ENCODE measurements at regions not wholly inside any gene's neighbourhood (a gene's known extent, or its start where the extent isn't known, plus 50 kb on each side); places are given as distances from the start of the nearest gene placed in this dataset.
A peak's percentile ranks its signal among the peaks of the same experiment; 100 is the strongest.

DNA sequence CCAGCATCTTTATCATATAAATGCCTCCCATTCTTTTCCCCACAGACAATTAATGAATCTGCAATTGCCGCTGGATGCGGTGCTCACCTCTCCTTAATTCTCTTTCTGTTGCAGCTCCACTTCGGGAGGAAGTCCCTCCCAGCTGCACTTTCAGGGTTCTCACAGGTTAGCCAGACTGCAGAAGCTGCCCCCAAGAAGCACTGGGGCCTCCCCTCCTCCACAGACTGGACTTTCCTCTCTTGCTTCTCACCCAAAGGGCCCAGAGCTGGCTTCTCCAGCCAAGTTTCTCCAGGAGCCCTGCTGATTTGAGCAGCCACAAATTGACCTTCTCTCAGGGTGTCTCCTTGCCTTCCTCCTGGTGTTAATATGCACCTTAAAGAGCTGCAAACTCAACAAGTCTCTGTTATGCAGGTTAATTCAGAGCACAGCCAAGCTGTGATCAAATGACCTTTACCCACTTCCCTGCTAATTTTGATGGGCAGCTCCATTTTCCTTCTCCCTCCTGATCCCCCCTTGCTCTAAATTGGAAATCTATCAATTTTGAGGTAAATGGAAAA lies 298.9 kb downstream of the BUD13 start:
- Histone ChIP-seq H3K27me3 (replicated peaks; ENCODE audit: control insufficient read depth, insufficient read depth, low read length) (no peaks in the 10 kb centered on the region), H3K4me1 (peaks cover 14% of the 10 kb centered on the region), H3K36me3 (ENCODE audit: control insufficient read depth, insufficient read depth, low read length) (no peaks in the 10 kb centered on the region), H3K4me3 (ENCODE audit: low read depth, low read length) (no peak overlapping the region), H3K9me3 (peaks cover 13% of the 10 kb centered on the region)
- CTCF ChIA-PET: no interaction called here
- Mint-ChIP-seq H3K36me3 (ENCODE audit: insufficient read depth, unreplicated experiment) (peaks cover 6% of the 10 kb centered on the region), H3K9me3 (ENCODE audit: unreplicated experiment) (peaks cover 18% of the 10 kb centered on the region), H3K4me1 (ENCODE audit: low read depth, unreplicated experiment) (peaks cover 14% of the 10 kb centered on the region), H3K4me3 (ENCODE audit: unreplicated experiment) (no peak overlapping the region), H3K27ac (ENCODE audit: unreplicated experiment) (no peak overlapping the region), H3K27me3 (ENCODE audit: insufficient read depth, unreplicated experiment) (no peaks in the 10 kb centered on the region)
- DNase-seq: no peak
- POLR2A ChIA-PET: no interaction called here
- no TSS peak for BruUV-seq (replicated peaks)
- TF ChIP-seq, protein P1, sequence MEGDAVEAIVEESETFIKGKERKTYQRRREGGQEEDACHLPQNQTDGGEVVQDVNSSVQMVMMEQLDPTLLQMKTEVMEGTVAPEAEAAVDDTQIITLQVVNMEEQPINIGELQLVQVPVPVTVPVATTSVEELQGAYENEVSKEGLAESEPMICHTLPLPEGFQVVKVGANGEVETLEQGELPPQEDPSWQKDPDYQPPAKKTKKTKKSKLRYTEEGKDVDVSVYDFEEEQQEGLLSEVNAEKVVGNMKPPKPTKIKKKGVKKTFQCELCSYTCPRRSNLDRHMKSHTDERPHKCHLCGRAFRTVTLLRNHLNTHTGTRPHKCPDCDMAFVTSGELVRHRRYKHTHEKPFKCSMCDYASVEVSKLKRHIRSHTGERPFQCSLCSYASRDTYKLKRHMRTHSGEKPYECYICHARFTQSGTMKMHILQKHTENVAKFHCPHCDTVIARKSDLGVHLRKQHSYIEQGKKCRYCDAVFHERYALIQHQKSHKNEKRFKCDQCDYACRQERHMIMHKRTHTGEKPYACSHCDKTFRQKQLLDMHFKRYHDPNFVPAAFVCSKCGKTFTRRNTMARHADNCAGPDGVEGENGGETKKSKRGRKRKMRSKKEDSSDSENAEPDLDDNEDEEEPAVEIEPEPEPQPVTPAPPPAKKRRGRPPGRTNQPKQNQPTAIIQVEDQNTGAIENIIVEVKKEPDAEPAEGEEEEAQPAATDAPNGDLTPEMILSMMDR (IDR thresholded peaks at IDR 0.05; ENCODE audit: insufficient read depth in 1 of 2, low read depth in 1 of 2, low read length in 1 of 2, severe bottlenecking in 1 of 2, unreplicated experiment in 1 of 2): no peak
- intact Hi-C loops (cut with micrococcal nuclease; ENCODE audit: unreplicated experiment): no loop called here

DNA sequence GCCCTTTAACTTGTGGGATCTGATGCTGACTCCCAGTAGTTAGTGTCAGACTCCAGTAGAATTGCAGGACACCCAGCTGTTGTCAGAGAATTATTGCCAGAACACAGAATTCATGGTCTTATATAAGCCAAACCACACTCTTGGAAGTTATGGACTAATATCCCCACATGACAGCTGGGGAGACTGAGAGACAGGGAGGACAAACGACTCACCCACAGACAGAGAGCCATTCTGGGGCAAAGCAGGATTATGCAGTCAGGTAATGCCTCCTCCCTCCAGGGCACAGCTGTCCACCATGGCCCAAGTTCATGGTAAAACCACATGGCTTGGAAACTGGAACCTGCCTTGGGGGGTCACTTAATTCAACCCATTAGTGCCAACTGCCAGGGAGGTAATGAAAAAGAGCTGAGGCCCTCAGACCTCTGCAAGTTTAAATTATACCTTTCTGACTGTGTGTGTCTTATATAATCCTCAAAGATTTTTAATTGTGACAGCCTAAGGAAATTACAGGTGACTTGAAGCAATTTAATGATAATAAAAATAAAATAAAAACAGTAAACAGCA lies 299.5 kb downstream of the BUD13 start:
- POLR2A ChIA-PET: no interaction called here

DNA sequence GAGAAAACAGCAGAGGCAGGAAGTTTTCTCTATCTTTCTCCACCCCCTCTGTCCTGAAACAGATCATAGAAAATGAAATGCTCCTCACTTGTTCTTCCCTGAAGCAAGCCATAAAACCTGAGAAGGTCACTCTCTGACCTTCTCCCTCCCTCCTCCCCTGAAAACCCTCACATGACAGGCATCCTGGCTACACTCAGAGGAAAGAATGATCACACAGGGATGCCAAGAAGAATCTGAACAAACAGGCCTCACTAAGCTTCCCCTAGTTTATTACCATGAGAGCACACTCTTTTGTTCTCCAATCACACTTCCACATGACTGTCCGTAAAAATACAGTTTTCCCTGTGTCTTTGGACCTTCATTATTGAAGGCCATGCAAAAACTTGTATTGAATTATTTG lies 300.1 kb downstream of the BUD13 start:
- no peaks in the 10 kb centered on the region for H3K27me3 Mint-ChIP-seq (ENCODE audit: insufficient read depth, unreplicated experiment)
- no TSS peak for BruUV-seq (replicated peaks)
- no peak overlapping the region for H3K4me3 Mint-ChIP-seq (ENCODE audit: unreplicated experiment)
- peaks cover 18% of the 10 kb centered on the region for H3K9me3 Mint-ChIP-seq (ENCODE audit: unreplicated experiment)
- H3K4me3 ChIP-seq (ENCODE audit: low read depth, low read length): no peak overlapping the region
- intact Hi-C loops (cut with micrococcal nuclease; ENCODE audit: unreplicated experiment): no loop called here
- peaks cover 13% of the 10 kb centered on the region for H3K9me3 ChIP-seq
- no peaks in the 10 kb centered on the region for H3K36me3 ChIP-seq (ENCODE audit: control insufficient read depth, insufficient read depth, low read length)
- peaks cover 14% of the 10 kb centered on the region for H3K4me1 Mint-ChIP-seq (ENCODE audit: low read depth, unreplicated experiment)
- peak in 1 of 2 experiments; percentile 44 for DNase-seq
- peaks cover 6% of the 10 kb centered on the region for H3K36me3 Mint-ChIP-seq (ENCODE audit: insufficient read depth, unreplicated experiment)
- H3K27ac Mint-ChIP-seq (ENCODE audit: unreplicated experiment): peak overlapping the region; percentile 90
- no peaks in the 10 kb centered on the region for H3K27me3 ChIP-seq (replicated peaks; ENCODE audit: control insufficient read depth, insufficient read depth, low read length)
- H3K4me1 ChIP-seq: peaks cover 14% of the 10 kb centered on the region
- POLR2A ChIA-PET: no interaction called here
- CTCF ChIA-PET: no interaction called here
- TF ChIP-seq, protein P1 (IDR thresholded peaks at IDR 0.05; ENCODE audit: insufficient read depth in 1 of 2, low read depth in 1 of 2, low read length in 1 of 2, severe bottlenecking in 1 of 2, unreplicated experiment in 1 of 2): no peak

More for the DNA sequence above, 299.5 kb downstream of the BUD13 start:
- intact Hi-C loops (cut with micrococcal nuclease; ENCODE audit: unreplicated experiment): no loop called here
- no peaks in the 10 kb centered on the region for H3K27me3 ChIP-seq (replicated peaks; ENCODE audit: control insufficient read depth, insufficient read depth, low read length)
- peaks cover 18% of the 10 kb centered on the region for H3K9me3 Mint-ChIP-seq (ENCODE audit: unreplicated experiment)
- TF ChIP-seq, protein P1 (IDR thresholded peaks at IDR 0.05; ENCODE audit: insufficient read depth in 1 of 2, low read depth in 1 of 2, low read length in 1 of 2, severe bottlenecking in 1 of 2, unreplicated experiment in 1 of 2): no peak
- no peaks in the 10 kb centered on the region for H3K27me3 Mint-ChIP-seq (ENCODE audit: insufficient read depth, unreplicated experiment)
- peaks cover 14% of the 10 kb centered on the region for H3K4me1 Mint-ChIP-seq (ENCODE audit: low read depth, unreplicated experiment)
- CTCF ChIA-PET: no interaction called here
- H3K27ac Mint-ChIP-seq (ENCODE audit: unreplicated experiment): peak overlapping the region; percentile 90
- H3K4me3 Mint-ChIP-seq (ENCODE audit: unreplicated experiment): no peak overlapping the region
- peaks cover 6% of the 10 kb centered on the region for H3K36me3 Mint-ChIP-seq (ENCODE audit: insufficient read depth, unreplicated experiment)
- DNase-seq: no peak
- no peak overlapping the region for H3K4me3 ChIP-seq (ENCODE audit: low read depth, low read length)
- peaks cover 13% of the 10 kb centered on the region for H3K9me3 ChIP-seq
- H3K36me3 ChIP-seq (ENCODE audit: control insufficient read depth, insufficient read depth, low read length): no peaks in the 10 kb centered on the region
- no TSS peak for BruUV-seq (replicated peaks)
- peaks cover 14% of the 10 kb centered on the region for H3K4me1 ChIP-seq

Data from Caco-2 (cell line).